NB4 (cell line): ENCODE measurements at regions not wholly inside any gene's neighbourhood (a gene's known extent, or its start where the extent isn't known, plus 50 kb on each side); places are given as distances from the start of the nearest gene placed in this dataset.
"Not testable (repeated sequence)": the region's sequence is repeated elsewhere in the genome, so short reads cannot be mapped to it uniquely, and the experiment has no call there.

Experiments used
- DNase-seq: peaks from one replicate; pipeline ENCODE4 v3.0.0; 2010; ENCODE audit warnings: low read depth
- H3K4me3 ChIP-seq: one replicate; pipeline ENCODE4 v1.5.1; 2011; ENCODE audit warnings: mild to moderate bottlenecking, low read depth, low read length, moderate library complexity
- CTCF ChIP-seq: IDR thresholded peaks from one replicate; pipeline ENCODE4 v1.5.1; 2012; ENCODE audit warnings: low read depth, low read length
- MAX ChIP-seq: IDR thresholded peaks from 2 replicates; pipeline ENCODE4 v1.6.1; 2011; ENCODE audit warnings: low read depth, low read length
- MYC ChIP-seq: IDR thresholded peaks from 2 replicates; pipeline ENCODE4 v1.6.1; 2011; ENCODE audit warnings: low read depth, low read length
- POLR2A ChIP-seq: IDR thresholded peaks from 2 replicates; pipeline ENCODE4 v1.6.1; 2011; ENCODE audit warnings: mild to moderate bottlenecking; ENCODE audit not compliant: insufficient read length; ENCODE audit errors: extremely low read depth

GRCh38 chr15:35243758-35244157, 158.7 kb upstream of the NANOGP8 start:
- no peak for DNase-seq
- TF ChIP-seq CTCF, result no peak
- TF ChIP-seq MAX, result no peak
- TF ChIP-seq POLR2A, result no peak
- TF ChIP-seq MYC, result no peak
- no peak overlapping the region for H3K4me3 ChIP-seq

GRCh38 chr15:35239693-35240092, 154.6 kb upstream of the NANOGP8 start:
- H3K4me3 ChIP-seq, DNase-seq: not testable (repeated sequence)

GRCh38 chr15:35238448-35238847, 153.4 kb upstream of the NANOGP8 start:
- H3K4me3 ChIP-seq, DNase-seq: not testable (repeated sequence)

GRCh38 chr15:35229085-35229484, 144.0 kb upstream of the NANOGP8 start:
- TF ChIP-seq CTCF (no peak), POLR2A (no peak), MYC (no peak), MAX (no peak)
- no peak for DNase-seq
- no peak overlapping the region for H3K4me3 ChIP-seq

- no peak overlapping the region for H3K4me3 ChIP-seq
- no peak for TF ChIP-seq CTCF
- no peak for TF ChIP-seq POLR2A
- TF ChIP-seq MYC, result no peak
- TF ChIP-seq MAX, result no peak
- no peak for DNase-seq
Observed at GRCh38 chr15:35218215-35218614, 133.1 kb upstream of the NANOGP8 start.

- TF ChIP-seq MYC (no peak), MAX (no peak), POLR2A (no peak), CTCF (no peak)
- DNase-seq, result no peak
- H3K4me3 ChIP-seq, result no peak overlapping the region
Observed at GRCh38 chr15:35215093-35215492, 130.0 kb upstream of the NANOGP8 start.

GRCh38 chr15:35211240-35211902, 126.3 kb upstream of the NANOGP8 start:
- TF ChIP-seq POLR2A (no peak), CTCF (no peak), MYC (no peak), MAX (no peak)
- no peak for DNase-seq

More at GRCh38 chr15:35211240-35211902, 126.3 kb upstream of the NANOGP8 start:
- no peak overlapping the region for H3K4me3 ChIP-seq
